SK-N-SH treated with all-trans-retinoic acid at 6 μM for 48 hours (cell line): ENCODE measurements at regions not wholly inside any gene's neighbourhood (a gene's known extent, or its start where the extent isn't known, plus 50 kb on each side); places are given as distances from the start of the nearest gene placed in this dataset.

Experiments used
- ATAC-seq: fragments of 200-7000 bp; cut with Tn5 transposase; 3 replicates; pipeline ENCODE4 v1.9.1; 2020; ENCODE audit warnings: mild to moderate bottlenecking, moderate library complexity
- ARNTL ChIP-seq: fragments of 450-650 bp; formaldehyde crosslinking; IDR thresholded peaks from 2 replicates; pipeline ENCODE4 v1.5.0; 2020; ENCODE audit warnings: low read depth, mild to moderate bottlenecking, moderate library complexity, borderline replicate concordance
- BACH2 ChIP-seq: fragments of 250-450 bp; sonication (Bioruptor Pico); IDR thresholded peaks from 2 replicates; pipeline ENCODE4 v1.9.0; 2021; ENCODE audit warnings: mild to moderate bottlenecking, borderline replicate concordance
- CREB5 ChIP-seq: fragments of 250-450 bp; sonication (Bioruptor Pico); IDR thresholded peaks from 2 replicates; pipeline ENCODE4 v1.5.1; 2020; ENCODE audit warnings: low read depth, mild to moderate bottlenecking, moderate library complexity
- CSDC2 ChIP-seq: fragments of 250-450 bp; sonication (Bioruptor Pico); IDR thresholded peaks from 2 replicates; pipeline ENCODE4 v1.5.0; 2020; ENCODE audit warnings: mild to moderate bottlenecking, moderate library complexity
- GLIS3 ChIP-seq: fragments of 250-450 bp; sonication (Bioruptor Pico); IDR thresholded peaks from 2 replicates; pipeline ENCODE4 v1.5.0; 2020; ENCODE audit warnings: mild to moderate bottlenecking, moderate library complexity
- ISL1 ChIP-seq: fragments of 250-450 bp; sonication (Bioruptor Pico); IDR thresholded peaks from 2 replicates; pipeline ENCODE4 v2.1.2; 2022; ENCODE audit warnings: mild to moderate bottlenecking, moderate library complexity
- OSR1 ChIP-seq: fragments of 250-450 bp; sonication (Bioruptor Pico); IDR thresholded peaks from 2 replicates; pipeline ENCODE4 v1.8.0; 2022; ENCODE audit warnings: moderate library complexity, mild to moderate bottlenecking, inconsistent platforms
- PATZ1 ChIP-seq: fragments of 250-450 bp; sonication (Bioruptor Pico); IDR thresholded peaks from 2 replicates; pipeline ENCODE4 v1.8.0; 2020; ENCODE audit warnings: mild to moderate bottlenecking, moderate library complexity, borderline replicate concordance
- PPARA ChIP-seq: fragments of 250-450 bp; sonication (Bioruptor Pico); IDR thresholded peaks from 2 replicates; pipeline ENCODE4 v1.5.0; 2020; ENCODE audit warnings: mild to moderate bottlenecking, borderline replicate concordance
- RARB ChIP-seq: fragments of 250-450 bp; sonication (Bioruptor Pico); IDR thresholded peaks from 2 replicates; pipeline ENCODE4 v1.8.0; 2021; ENCODE audit warnings: mild to moderate bottlenecking, moderate library complexity
- SNAI2 ChIP-seq: fragments of 250-450 bp; sonication (Bioruptor Pico); IDR thresholded peaks from 2 replicates; pipeline ENCODE4 v1.5.0; 2020; ENCODE audit warnings: mild to moderate bottlenecking, moderate library complexity
- TOX ChIP-seq: fragments of 250-450 bp; sonication (Bioruptor Pico); IDR thresholded peaks from 2 replicates; pipeline ENCODE4 v1.8.0; 2021; ENCODE audit warnings: mild to moderate bottlenecking, moderate library complexity, borderline replicate concordance
- TSHZ2 ChIP-seq: fragments of 250-450 bp; sonication (Bioruptor Pico); IDR thresholded peaks from 2 replicates; pipeline ENCODE4 v1.5.0; 2020; ENCODE audit warnings: mild to moderate bottlenecking, moderate library complexity
- ZFP3 ChIP-seq: fragments of 250-450 bp; sonication (Bioruptor Pico); IDR thresholded peaks from 2 replicates; pipeline ENCODE4 v1.5.0; 2020; ENCODE audit warnings: mild to moderate bottlenecking, moderate library complexity
- ZFP30 ChIP-seq: fragments of 450-650 bp; formaldehyde crosslinking; IDR thresholded peaks from 2 replicates; pipeline ENCODE4 v1.5.0; 2022; ENCODE audit warnings: mild to moderate bottlenecking, moderate library complexity
- ZNF70 ChIP-seq: fragments of 450-650 bp; formaldehyde crosslinking; IDR thresholded peaks from 2 replicates; pipeline ENCODE4 v1.5.0; 2020; ENCODE audit warnings: mild to moderate bottlenecking, moderate library complexity
- ZNF8 ChIP-seq: fragments of 450-650 bp; formaldehyde crosslinking; IDR thresholded peaks from 2 replicates; pipeline ENCODE4 v1.5.0; 2020; ENCODE audit warnings: mild to moderate bottlenecking, moderate library complexity
- TF ChIP-seq, protein P1 (sequence below): fragments of 250-450 bp; sonication (Bioruptor Pico); IDR thresholded peaks from 2 replicates; pipeline ENCODE4 v1.5.1; 2021; ENCODE audit warnings: mild to moderate bottlenecking, moderate library complexity

DNA sequence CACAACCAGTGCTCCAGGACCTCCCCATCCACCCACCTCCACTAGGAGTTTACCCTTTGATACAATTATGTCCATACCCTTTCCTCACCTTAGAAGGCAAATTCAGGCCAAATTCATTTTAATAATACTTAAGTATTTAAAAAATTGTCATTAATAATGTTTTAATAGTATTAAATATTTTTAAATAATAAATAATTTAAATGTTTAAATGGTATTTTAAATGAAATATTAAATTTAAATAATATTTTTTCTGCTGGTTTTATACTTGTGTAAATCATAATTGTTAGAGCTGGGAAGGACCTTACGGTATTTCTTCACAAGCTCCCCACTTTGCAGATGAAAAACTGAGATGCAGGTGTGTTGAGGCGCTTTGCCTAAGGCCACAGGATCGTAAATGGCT lies 67.8 kb downstream of the NRN1 start:
- TF ChIP-seq OSR1, result no peak
- TF ChIP-seq RARB, result no peak
- TF ChIP-seq ISL1 (CRISPR knock-in tag), result no peak
- TF ChIP-seq TSHZ2 (CRISPR knock-in tag), result no peak
- no peak for TF ChIP-seq BACH2
- no peak for TF ChIP-seq ZFP30 (CRISPR knock-in tag)
- no peak for TF ChIP-seq SNAI2 (CRISPR knock-in tag)
- TF ChIP-seq CREB5 (CRISPR knock-in tag), result no peak
- TF ChIP-seq GLIS3 (CRISPR knock-in tag), result no peak
- TF ChIP-seq ZFP3, result no peak
- no peak for TF ChIP-seq ZNF70 (CRISPR knock-in tag)
- TF ChIP-seq ARNTL (CRISPR knock-in tag), result no peak

GRCh38 chr6:5937936-5938706 lies 68.6 kb downstream of the NRN1 start:
- no peak for TF ChIP-seq ZFP30 (CRISPR knock-in tag)
- TF ChIP-seq GLIS3 (CRISPR knock-in tag), result no peak
- TF ChIP-seq ISL1 (CRISPR knock-in tag), result no peak
- TF ChIP-seq PATZ1, result no peak
- no peak for TF ChIP-seq PPARA (CRISPR knock-in tag)
- TF ChIP-seq TSHZ2 (CRISPR knock-in tag), result no peak
- no peak for TF ChIP-seq CREB5 (CRISPR knock-in tag)
- TF ChIP-seq TOX, result no peak
- no peak for TF ChIP-seq OSR1
- TF ChIP-seq, protein P1, sequence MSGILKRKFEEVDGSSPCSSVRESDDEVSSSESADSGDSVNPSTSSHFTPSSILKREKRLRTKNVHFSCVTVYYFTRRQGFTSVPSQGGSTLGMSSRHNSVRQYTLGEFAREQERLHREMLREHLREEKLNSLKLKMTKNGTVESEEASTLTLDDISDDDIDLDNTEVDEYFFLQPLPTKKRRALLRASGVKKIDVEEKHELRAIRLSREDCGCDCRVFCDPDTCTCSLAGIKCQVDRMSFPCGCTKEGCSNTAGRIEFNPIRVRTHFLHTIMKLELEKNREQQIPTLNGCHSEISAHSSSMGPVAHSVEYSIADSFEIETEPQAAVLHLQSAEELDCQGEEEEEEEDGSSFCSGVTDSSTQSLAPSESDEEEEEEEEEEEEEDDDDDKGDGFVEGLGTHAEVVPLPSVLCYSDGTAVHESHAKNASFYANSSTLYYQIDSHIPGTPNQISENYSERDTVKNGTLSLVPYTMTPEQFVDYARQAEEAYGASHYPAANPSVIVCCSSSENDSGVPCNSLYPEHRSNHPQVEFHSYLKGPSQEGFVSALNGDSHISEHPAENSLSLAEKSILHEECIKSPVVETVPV (CRISPR knock-in tag), result no peak
- no peak for TF ChIP-seq ZFP3
- no peak for TF ChIP-seq BACH2
- no peak for TF ChIP-seq ZNF8 (CRISPR knock-in tag)
- no peak for TF ChIP-seq CSDC2 (CRISPR knock-in tag)
- no peak for TF ChIP-seq SNAI2 (CRISPR knock-in tag)
- TF ChIP-seq, all 23 proteins: peak for 0
- no peak for ATAC-seq

More for the DNA sequence above, 67.8 kb downstream of the NRN1 start:
- ATAC-seq, result no peak
